Fibroblast of skin of left biceps (primary cell): ENCODE measurements at regions not wholly inside any gene's neighbourhood (a gene's known extent, or its start where the extent isn't known, plus 50 kb on each side); places are given as distances from the start of the nearest gene placed in this dataset.

Experiments used
- DNase-seq, 2 experiments: peaks; one replicate each; pipeline ENCODE4 v3.0.0-alpha.2; 2013; ENCODE audit warnings: low read depth in 2 of 2

GRCh38 chr20:23279836-23280235, 70.8 kb upstream of the NXT1 start:
- no peak for DNase-seq

GRCh38 chr20:23278172-23278571, 72.4 kb upstream of the NXT1 start:
- no peak for DNase-seq

GRCh38 chr20:23277316-23277715, 73.3 kb upstream of the NXT1 start:
- DNase-seq, result no peak

GRCh38 chr20:23273776-23274175, 76.8 kb upstream of the NXT1 start:
- no peak for DNase-seq

- no peak for DNase-seq
Observed at GRCh38 chr20:23272176-23273029, 78.2 kb upstream of the NXT1 start.

- DNase-seq, result peak in 1 of 2 experiments; percentile 21
Observed at GRCh38 chr20:23270382-23270911, 80.1 kb upstream of the NXT1 start.

GRCh38 chr20:23269954-23270353, 80.6 kb upstream of the NXT1 start:
- DNase-seq, result no peak

- no peak for DNase-seq
Observed at GRCh38 chr20:23268792-23269354, 81.7 kb upstream of the NXT1 start.

GRCh38 chr20:23267909-23268308, 82.7 kb upstream of the NXT1 start:
- no peak for DNase-seq

GRCh38 chr20:23266530-23267398, 83.8 kb upstream of the NXT1 start:
- DNase-seq, result no peak

- DNase-seq, result no peak
Observed at GRCh38 chr20:23265226-23265625, 85.4 kb upstream of the NXT1 start.

GRCh38 chr20:23264545-23264944, 86.0 kb upstream of the NXT1 start:
- DNase-seq, result no peak

- DNase-seq, result no peak
Observed at GRCh38 chr20:23260181-23260840, 90.3 kb upstream of the NXT1 start.

- no peak for DNase-seq
Observed at GRCh38 chr20:23258747-23259121, 91.9 kb upstream of the NXT1 start.

GRCh38 chr20:23257848-23258746, 92.5 kb upstream of the NXT1 start:
- DNase-seq, result peak; percentile 66

GRCh38 chr20:23257106-23257761, 93.4 kb upstream of the NXT1 start:
- DNase-seq, result no peak

GRCh38 chr20:23255716-23256385, 94.7 kb upstream of the NXT1 start:
- DNase-seq, result no peak

GRCh38 chr20:23255106-23255505, 95.5 kb upstream of the NXT1 start:
- DNase-seq, result no peak

GRCh38 chr20:23254505-23254904, 96.1 kb upstream of the NXT1 start:
- DNase-seq, result no peak

- DNase-seq, result no peak
Observed at GRCh38 chr20:23254034-23254433, 96.6 kb upstream of the NXT1 start.
